ENCODE measurements at regions not wholly inside any gene's neighbourhood (a gene's known extent, or its start where the extent isn't known, plus 50 kb on each side); places are given as distances from the start of the nearest gene placed in this dataset.

- no peak overlapping the region for H3K27ac ChIP-seq
- ATAC-seq (ENCODE audit: insufficient number of reproducible peaks, low FRiP score, low read depth) (no peak), DNase-seq (ENCODE audit: low spot score) (no peak)
- no peaks in the 10 kb centered on the region for H3K27me3 ChIP-seq (replicated peaks; ENCODE audit: insufficient read depth)
- no peak for TF ChIP-seq CTCF (IDR thresholded peaks at IDR 0.05)
- no peaks in the 10 kb centered on the region for H3K36me3 ChIP-seq
- H3K4me3 ChIP-seq = no peak overlapping the region
- no peaks in the 10 kb centered on the region for H3K9me3 ChIP-seq
- H3K4me1 ChIP-seq (ENCODE audit: control insufficient read depth in 1 of 2, low read depth in 2 of 2) = peaks cover 7 to 10% of the 10 kb centered on the region in 2 donors
These were observed 50.4 kb downstream of the HAPSTR1 start for GRCh38 chr16:9141813-9142212.

DNA sequence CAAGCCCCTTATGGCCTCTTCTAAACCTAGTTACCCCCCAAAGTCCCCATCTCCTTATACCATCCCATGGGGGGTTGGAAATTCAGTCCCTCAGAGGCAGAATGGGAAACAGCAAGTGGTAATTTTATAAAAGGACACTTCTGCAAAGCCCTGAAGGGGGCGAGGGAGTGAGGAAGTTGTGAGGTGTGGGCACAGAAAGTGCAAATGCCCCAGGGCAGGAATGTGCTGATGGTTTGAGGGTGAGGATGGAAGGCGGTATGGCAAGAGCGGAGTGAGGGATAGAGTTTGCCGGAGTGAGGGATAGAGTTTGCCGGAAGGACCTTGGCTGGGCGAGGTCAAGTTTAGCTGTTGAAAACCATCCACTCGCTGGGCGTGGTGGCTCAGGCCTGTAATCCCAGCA, 52.7 kb downstream of the HAPSTR1 start:
- Histone ChIP-seq H3K27me3 (replicated peaks; ENCODE audit: insufficient read depth) (no peaks in the 10 kb centered on the region), H3K36me3 (no peaks in the 10 kb centered on the region), H3K9me3 (no peaks in the 10 kb centered on the region), H3K4me3 (no peak overlapping the region), H3K4me1 (ENCODE audit: control insufficient read depth in 1 of 2, low read depth in 2 of 2) (peaks cover 5% of the 10 kb centered on the region in 2 donors), H3K27ac (no peak overlapping the region)
- TF ChIP-seq CTCF (IDR thresholded peaks at IDR 0.05) = no peak
- DNase-seq (ENCODE audit: low spot score) = no peak
- no peak for ATAC-seq (ENCODE audit: insufficient number of reproducible peaks, low FRiP score, low read depth)

DNA sequence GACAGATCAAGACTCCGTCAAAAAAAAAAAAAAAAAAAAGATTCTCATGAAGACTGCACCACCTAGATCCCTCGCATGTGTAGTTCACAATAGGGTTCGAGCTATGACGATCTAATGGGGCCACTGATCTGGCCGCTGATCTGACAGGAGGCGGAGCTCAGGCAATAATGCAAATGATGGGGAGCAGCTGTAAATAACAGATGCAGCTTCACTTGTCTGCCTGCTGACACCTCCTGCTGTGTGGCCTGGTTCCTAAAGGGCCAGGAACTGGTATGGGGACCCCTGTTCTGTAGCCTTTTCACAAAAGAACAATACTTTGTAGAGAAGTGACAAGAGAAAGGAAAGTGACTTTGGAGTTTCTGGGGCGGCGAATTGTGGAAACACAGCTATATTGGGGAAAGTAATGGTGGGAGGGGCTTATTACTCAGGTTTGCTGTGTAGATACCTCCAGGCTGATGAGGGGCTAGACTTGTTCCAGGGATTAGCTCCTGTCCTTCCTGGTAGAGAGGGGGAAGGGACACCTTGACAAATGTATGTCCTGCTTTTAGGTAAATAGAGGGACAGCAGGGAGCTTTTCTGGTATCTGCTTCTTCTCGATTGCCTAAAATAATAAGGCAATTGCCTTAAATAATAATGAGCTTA, 57.1 kb downstream of the HAPSTR1 start:
- Histone ChIP-seq H3K4me3 (no peak overlapping the region), H3K27ac (no peak overlapping the region), H3K36me3 (no peaks in the 10 kb centered on the region), H3K4me1 (ENCODE audit: control insufficient read depth in 1 of 2, low read depth in 2 of 2) (no peaks in the 10 kb centered on the region), H3K27me3 (replicated peaks; ENCODE audit: insufficient read depth) (no peaks in the 10 kb centered on the region), H3K9me3 (no peaks in the 10 kb centered on the region)
- no peak for DNase-seq (ENCODE audit: low spot score)
- ATAC-seq (ENCODE audit: insufficient number of reproducible peaks, low FRiP score, low read depth) = no peak
- no peak for TF ChIP-seq CTCF (IDR thresholded peaks at IDR 0.05)

DNA sequence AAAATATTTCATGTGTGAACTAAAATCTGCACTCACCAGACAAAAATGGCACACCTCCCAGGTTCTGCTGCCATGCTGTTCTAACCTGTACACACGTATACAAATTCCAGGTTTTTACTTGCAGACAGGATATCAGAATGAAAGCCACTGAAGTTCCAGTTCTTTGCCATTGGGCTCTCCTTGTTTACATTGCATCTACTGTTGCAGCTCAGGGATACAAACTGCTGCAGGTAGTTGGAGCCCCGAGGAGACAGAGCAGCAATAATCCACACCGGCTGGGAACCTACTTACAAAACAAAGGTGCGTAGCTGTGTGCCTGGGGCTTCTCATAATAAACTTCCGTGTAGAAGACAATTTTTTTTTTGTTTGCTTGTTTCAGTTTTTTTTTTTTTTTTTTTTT, 59.6 kb downstream of the HAPSTR1 start:
- Histone ChIP-seq H3K4me3 (no peak overlapping the region), H3K27ac (no peak overlapping the region), H3K4me1 (ENCODE audit: control insufficient read depth in 1 of 2, low read depth in 2 of 2) (no peaks in the 10 kb centered on the region), H3K27me3 (replicated peaks; ENCODE audit: insufficient read depth) (no peaks in the 10 kb centered on the region), H3K9me3 (no peaks in the 10 kb centered on the region), H3K36me3 (no peaks in the 10 kb centered on the region)
- no peak for ATAC-seq (ENCODE audit: insufficient number of reproducible peaks, low FRiP score, low read depth)
- TF ChIP-seq CTCF (IDR thresholded peaks at IDR 0.05) = no peak
- DNase-seq (ENCODE audit: low spot score) = no peak

DNA sequence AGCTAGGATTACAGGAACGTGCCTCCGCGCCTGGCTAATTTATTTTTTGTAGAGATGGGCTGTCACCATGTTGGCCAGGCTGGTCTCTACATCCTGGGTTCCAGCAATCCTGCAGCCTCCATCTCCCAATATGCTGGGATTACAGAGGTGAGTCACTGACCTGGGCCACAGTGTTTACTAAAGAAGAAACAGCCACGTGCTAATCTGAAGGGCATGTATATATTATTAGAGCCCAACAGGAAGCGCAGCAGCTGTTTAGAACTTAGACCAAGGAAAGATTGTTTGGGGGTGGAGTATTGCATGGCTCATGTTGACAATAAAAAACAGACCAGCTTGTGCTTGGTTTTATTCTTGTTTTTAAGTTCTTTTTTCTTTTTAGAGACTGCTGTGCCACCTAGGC, 60.2 kb downstream of the HAPSTR1 start:
- no peak for TF ChIP-seq CTCF (IDR thresholded peaks at IDR 0.05)
- H3K27ac ChIP-seq = no peak overlapping the region
- no peak overlapping the region for H3K4me3 ChIP-seq
- no peak for DNase-seq (ENCODE audit: low spot score)
- no peaks in the 10 kb centered on the region for H3K4me1 ChIP-seq (ENCODE audit: control insufficient read depth in 1 of 2, low read depth in 2 of 2)
- H3K27me3 ChIP-seq (replicated peaks; ENCODE audit: insufficient read depth) = no peaks in the 10 kb centered on the region
- H3K36me3 ChIP-seq = no peaks in the 10 kb centered on the region
- H3K9me3 ChIP-seq = no peaks in the 10 kb centered on the region
- ATAC-seq (ENCODE audit: insufficient number of reproducible peaks, low FRiP score, low read depth) = no peak
